ENCODE measurements at regions not wholly inside any gene's neighbourhood (a gene's known extent, or its start where the extent isn't known, plus 50 kb on each side); places are given as distances from the start of the nearest gene placed in this dataset.
"Not testable (repeated sequence)": the region's sequence is repeated elsewhere in the genome, so short reads cannot be mapped to it uniquely, and the experiment has no call there.

DNA sequence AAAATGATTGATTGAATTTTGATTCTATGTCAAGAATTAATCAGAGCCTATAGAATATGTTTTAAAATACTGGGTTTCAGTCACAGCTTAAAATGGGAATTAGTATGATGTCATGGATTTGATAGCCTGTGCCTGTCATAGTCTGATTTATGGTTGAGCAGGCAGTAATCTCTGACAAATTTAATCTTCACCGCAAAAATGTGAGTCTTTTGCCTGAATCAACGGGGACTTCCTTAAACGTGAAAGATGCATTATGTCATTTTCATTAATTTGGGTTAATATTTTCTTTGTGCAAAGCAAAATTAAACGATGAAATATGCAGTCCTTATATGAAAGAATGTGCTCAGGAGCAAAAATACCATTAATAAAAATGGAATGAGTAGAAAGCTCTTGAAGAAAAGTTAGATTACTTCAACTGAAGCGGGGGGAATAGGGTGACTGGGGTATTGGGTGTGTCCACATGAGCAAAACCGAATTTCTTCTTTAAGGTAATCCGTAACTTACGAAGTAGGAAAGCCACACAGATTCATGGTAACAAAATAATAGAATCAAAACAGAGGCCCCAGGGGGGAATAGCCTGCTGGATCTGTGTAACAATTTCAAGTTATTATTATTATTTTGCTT lies 339.6 kb upstream of the NOX3 start:
- no peak for DNase-seq

DNA sequence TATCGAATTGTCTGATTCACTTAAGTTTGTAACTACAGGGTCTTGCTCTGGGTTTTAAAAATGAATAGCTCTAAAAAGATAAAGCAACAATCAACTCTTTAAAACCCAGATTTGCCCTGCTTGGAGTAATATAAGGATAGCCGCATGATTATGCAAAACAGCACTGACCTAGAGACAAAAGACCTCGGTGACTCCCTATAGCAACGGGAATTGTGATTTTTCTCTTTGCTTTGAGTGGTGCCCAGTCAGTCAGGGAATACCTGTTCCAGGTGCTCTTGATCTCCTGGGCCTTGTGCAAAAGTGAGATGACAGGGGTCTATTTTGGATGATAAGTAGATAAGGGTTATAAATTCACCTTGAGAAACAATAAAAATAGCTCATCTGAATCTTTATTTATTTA lies 336.3 kb upstream of the NOX3 start:
- no peak for DNase-seq

DNA sequence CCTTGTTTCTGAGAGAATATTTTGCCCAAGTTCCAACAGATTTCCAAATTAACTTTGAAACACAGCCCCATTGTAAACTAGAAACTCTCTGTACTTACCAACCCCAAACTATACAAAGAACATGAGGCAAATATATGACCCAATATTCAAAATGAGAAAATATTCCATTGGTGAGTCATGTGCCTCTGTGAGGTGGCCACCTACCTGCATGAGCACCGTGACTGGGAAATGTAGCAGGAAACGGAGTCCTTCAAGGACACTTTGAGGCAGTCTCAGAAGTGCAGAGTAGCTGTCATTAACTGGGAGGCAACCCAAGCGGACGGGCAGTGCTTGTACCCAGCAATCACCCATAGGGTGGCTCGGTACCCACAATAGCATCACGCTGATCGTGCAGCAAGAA lies 335.5 kb upstream of the NOX3 start:
- DNase-seq: no peak

DNA sequence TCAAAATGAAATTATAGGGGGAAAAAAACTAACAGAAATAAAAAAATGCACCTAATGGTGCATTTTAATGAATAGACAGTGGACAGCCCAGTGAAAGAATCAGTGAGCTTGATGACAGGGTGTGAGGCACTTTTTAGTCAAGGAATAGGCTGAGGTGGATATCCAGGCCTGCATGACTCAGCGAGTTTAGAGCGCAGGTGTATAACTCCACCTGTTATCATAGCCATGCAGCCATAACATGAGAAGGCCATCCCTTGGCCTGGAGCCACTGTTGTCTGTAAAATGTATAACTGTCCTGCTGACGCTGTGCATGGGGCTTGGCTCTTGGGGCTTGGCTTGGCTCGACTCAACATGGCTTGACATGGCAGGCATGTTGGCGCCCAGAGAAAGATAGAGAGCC lies 331.5 kb upstream of the NOX3 start:
- no peak for DNase-seq

DNA sequence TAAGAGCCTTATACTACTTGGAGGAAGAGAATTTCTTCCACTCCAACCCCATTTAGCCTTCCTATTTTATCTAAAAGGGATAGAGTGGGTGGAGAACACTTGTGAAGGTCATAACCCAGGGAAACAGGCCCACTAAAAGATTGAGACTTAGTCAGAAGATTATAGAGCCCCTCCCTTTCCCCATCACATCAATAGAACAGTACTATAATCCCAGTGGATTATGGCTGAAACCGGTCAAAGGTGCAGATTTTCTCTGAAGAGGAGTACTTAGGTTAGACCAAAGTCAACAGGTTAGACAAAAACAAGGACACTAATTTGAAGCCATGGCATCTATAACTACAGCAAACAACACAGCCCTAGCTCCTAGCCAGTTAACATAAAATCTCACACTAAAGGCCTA lies 330.9 kb upstream of the NOX3 start:
- no peak for DNase-seq

DNA sequence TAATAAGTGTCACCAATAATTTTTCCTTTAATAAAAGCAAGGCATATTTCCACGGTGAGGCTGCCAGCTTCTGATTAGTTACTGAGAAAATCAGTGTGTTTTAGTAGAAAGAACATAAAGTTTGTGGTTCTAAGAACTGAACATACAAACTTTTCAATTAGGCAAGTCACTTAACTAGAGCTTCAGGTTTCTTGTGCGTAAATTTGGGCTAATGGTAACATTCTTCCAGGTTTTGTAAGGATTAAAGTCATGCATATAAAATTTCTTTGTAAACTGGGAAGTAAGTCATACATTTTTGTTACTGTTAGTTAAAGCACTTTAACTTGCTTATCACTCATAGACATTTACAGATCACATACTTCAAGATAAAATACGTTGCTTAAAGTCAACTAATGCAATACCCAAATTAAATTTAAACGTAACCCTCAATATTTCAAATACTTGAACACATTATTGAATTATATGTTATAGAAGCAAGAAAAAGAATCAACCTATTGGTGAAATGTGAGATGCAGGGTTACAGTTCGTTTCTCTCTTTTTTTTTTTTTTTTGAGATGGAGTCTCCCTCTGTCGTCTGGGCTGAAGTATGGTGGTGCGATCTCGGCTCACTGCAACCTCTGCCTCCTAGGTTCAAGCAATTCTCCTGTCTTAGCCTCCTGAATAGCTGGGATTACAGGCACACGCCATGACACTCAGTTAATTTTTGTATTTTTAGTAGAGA lies 327.3 kb upstream of the NOX3 start:
- no peak for DNase-seq

DNA sequence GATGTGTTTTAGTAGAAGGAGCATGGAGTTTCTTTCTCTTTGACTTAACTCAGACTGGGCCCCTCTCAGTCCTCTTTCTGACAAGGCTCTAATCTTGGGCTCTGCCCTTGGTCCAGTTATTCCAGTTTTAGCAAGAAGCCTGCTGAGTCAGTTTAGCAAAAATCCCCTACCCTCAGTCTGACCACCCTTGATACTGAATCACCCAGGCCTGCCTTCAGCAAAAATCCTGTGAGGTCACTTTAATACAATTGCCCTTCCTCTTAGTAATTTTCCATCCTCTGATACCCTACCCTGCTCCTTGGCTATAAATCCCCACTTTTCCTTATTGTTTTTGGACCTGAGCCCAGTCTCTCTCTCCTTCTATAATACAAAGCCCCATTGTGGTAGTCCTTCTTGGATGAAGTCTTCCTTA lies 326.7 kb upstream of the NOX3 start:
- no peak for DNase-seq

DNA sequence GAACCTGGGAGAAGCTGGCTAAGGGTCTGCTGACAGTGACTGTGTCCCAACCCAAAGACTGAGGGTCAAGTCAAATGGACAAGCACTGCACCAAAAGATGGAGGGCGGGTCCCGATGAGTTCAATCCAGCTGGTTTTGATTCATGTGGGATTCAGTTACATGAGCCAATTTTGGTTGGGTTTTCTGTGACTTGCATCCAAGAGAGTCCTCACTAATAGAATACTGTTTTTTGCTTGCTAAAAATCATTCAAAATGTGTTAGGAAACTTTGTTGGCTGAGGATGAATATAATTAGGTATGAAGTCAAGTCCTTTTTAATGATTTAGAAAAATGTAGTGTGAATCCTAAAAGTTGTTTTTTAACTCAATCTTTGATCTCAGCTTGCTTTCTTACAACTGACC lies 323.8 kb upstream of the NOX3 start:
- DNase-seq: no peak

DNA sequence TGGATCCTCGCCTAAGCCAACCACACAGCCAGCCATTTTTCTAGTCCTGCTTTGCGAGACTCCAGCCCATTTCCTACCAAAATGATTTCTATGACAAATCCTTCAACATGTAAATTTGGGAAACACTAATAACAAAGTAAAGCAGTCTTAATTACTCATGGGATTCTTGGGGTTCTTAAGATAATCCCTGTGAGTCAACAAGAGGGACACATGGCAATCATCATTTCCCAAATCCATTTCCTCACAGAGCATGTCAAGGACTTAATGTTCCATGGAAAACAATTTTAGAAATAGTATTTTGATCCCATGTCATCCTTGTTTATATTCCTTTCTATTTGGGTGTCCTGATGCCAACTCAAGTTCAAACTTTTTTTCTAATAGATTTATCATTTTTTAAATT lies 322.7 kb upstream of the NOX3 start:
- DNase-seq: no peak

DNA sequence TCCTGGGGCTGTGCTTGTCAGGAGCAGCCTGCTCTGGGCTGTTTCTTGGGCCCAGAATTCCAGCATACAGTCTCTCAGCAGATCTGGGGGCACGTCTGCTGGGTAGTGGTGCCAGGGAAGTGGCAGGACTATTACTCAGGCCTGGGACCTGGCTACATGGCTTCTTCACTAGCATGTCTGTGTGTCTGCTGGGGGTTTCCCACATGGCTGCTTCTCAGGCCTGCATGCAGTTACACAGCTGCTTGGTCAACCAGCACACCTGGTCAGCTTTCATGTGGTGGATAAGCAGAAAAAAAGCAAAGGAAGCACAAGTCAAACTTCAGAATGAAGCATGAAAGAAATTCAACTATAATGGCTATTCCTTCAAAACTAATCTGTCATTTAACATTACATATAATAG lies 316.2 kb upstream of the NOX3 start:
- no peak for DNase-seq

DNA sequence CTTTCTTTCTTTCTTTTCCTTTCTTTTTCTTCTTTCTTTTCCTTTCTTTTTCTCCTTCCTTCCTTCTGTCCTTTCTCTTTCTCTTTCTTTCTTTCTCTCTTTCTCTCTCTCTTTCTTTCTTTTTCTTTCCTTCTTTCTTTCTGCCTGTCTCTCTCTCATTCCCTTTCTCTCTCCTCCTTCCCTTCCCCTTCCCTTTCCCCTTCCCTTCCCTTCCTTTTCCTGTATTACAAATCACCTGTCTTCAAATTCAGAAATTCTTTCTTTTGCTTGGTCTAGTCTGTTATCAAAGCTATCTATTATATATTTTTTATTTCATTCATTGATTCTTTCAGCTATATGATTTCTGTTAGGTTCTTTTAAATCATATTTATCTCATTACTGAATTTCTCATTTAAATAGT lies 315.2 kb upstream of the NOX3 start:
- no peak for DNase-seq

DNA sequence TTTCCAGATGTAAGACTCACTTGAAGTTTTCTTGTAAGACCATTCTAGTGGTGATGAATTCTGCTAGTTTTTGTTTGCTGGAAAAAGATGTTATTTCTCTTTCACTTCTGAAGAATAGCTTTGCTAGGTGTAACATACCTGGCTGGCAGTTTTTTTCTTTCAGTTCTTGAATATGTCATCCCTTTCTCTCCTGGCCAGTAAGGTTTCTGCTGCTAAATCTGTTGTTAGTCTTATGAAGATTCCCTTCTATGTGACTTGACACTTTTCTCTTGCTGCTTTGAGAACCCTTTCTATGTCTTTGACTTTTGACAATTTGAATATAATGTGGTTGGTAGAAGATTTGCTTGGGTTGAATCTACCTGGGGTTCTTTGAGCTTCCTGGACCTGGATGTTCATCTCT lies 314.7 kb upstream of the NOX3 start:
- DNase-seq: no peak

DNA sequence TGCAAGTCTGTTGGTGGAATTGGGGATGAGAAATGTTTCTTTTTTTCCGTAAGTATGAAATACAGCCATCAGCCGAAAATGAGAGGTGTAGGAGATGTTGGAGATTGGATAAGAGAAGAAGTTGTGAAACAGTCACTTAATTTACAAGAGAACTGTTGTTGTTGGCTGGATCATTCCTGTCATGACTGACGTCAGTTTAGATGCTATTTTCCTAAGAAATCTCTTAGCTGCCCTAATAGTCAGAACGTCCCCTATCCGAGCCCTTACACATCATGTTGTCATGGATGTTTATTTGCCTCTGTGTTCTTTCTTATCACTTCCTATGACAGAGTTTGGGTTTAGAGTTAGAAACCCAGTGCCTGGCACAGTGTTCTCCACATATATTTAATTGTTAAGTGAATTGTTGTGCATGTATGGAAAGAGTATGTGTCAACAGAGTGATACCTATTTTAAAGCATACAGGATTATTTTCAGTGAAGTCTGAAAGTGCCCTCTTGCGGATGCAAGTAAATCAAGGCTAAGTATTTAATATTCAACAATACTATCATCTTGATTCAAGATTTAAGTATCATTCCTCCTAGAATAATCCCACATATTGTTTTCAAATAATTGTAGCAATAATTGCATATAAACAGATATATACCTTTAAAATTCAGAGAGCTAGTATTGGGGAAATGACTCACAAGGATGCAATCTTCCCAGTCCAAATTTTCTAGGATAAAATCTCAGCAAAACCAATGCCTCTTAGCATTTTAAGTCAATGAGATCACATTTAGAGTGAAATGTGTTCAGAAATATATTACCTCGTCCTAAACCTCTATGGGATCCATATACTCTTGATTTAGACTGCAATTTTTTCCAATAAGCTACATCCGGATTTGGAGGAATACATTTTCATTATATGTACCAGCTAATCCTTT lies 309.9 kb upstream of the NOX3 start:
- DNase-seq: no peak

DNA sequence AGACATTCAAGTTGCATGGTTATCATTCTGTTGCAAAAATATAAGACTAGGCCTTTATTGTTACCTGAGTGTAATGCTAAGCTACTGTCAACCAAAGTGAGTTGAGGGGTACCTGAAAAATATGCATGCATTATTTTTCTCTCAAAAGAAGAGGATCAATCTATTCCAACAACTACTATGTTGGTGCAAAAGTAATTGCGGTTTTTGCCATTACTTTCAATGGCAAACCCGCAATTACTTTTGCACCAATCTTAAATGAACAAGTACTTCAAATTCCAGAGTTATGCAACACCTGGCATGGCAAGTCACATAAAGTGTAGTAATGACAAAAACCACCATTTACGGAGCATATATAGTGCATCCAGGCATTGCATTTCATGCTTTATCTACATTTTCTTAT lies 307.0 kb upstream of the NOX3 start:
- DNase-seq: no peak

DNA sequence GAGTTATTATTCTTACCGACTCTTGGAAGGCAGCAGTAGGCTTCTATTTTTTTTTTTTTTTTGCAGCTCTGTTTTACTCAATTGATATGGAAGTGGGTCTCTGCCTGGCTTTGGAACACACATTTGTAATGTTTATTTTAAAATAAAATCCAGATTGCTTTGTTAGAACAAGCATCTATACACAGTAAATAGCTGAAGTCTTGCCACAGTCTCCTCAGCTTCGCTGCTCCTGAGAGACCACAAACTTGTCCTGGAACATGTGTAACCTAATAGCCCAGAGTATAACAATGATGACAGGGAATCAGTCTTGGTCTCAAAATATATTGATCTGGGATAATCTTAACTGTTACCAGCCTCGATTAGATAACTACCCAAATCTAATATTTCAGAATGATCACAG lies 299.8 kb upstream of the NOX3 start:
- no peak for DNase-seq

DNA sequence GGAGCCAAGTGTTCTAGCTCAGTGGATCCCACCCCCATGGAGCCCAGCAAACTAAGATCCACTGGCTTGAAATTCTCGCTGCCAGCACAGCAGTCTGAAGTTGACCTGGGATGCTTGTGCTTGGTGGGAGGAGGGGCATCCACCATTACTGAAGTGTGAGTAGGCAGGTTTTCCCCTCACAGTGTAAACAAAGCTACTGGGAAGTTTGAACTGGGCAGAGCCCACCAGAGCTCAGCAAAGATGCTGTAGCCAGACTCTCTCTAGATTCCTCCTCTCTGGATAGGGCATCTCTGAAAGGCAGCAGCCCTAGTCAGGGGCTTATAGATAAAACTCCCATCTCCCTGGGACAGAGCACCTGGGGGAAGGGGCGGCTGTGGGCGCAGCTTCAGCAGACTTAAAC lies 293.1 kb upstream of the NOX3 start:
- not testable (repeated sequence) for DNase-seq

DNA sequence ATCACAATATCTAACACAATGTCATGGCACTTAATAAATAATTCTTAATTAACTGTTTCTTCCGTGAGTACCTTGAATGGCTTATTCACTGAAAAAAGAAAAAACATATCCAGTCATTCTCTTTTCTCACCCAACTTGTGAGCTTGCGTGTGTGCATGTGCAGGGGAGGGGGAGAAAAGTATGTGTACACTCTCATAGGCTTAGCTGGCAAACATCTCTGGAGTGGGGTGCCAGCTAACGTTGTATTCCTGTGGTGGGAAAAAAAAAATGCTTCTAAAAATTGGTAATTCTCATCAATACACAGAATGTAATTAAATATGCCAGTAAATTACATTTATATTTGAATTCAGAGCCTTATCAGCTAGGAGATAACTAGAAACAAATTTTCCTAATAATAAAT lies 291.9 kb upstream of the NOX3 start:
- DNase-seq: no peak

DNA sequence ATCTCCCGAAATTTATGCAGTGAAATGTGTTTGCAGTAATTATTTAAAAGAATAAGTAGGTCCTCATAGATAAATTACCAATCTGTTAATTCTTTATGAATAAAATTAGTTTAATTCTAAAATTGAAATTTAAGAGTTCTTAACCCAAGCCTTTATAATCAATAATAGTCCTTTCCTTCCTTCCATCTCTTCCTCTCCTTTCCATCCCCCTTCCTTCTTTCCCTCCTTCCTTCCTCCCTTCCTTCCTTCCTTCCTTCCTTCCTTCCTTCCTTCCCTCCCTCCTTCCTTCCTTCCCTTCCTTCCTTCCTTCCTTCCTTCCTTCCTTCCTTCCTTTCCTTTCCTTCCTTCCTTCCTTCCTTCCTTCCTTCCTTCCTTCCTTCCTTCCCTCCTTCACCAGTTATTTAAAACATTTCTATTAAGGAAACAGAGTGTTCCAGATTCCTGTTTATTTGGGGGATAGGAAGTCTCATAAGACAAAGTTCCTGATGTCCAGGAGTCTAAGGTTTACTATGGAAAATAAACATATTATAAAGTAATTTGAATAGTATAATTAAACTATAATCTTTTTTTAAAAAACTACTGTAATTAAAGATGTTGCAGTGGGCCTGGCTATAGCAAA lies 285.3 kb upstream of the NOX3 start:
- no peak for DNase-seq

DNA sequence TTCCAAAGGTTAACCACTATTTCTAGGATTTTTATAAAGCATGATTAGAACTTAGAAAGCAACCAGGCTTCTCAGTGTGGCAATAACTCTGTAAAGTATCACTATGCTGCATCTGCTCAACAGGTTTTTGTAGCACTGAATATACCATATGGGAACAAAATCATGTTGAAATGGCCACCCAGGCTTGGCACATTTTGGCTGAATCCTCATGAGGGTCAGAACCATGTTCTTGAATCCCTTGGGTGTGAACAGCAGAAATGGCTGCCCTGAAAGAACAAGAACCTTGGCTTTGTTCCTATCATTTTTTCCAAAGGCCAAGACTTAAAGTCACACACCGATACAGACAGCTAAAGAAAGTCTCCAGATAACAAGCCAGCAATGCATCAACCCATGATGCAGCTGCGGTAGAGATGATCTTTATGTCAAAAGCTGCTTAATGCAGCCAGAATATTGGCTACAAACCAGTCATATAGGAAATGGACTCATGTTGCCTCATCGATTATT lies 283.0 kb upstream of the NOX3 start:
- no peak for DNase-seq

DNA sequence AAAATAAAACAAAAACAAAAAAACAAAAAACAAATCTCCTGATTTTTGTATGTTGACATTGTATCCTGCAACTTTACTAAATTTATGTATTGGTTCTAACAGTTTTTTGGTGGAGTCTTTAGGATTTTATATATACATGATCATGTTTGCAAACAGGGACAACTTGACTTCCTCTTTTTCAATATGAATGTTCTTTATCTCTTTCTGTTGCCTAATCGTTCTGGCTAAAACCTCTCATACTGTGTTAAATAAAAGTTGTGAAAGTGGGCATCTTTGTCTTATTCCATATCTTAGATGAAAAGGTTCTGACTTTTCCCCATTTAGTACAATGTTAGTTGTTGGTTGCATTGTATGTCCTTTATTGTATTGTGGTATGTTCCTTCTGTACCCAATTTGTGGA lies 261.7 kb upstream of the NOX3 start:
- DNase-seq: no peak

DNA sequence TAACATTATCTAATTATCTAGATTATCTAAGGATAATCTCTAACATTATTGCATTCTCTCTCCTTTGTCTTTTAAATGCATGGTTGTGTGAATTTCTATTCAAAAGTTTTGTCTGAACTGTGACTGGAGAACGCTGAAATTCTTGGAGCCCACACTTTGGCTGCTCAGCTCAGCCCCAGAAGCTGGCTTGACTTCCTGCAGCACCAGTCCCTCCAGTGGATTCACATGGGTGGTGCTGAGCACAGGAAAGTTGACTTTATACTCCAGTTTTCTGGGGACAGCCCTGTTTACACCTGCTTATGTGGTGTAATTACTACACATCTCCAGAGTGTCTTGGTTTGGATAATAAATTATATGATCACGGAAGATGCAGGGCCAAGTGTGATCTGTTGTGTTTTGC lies 255.1 kb upstream of the NOX3 start:
- no peak for DNase-seq

DNA sequence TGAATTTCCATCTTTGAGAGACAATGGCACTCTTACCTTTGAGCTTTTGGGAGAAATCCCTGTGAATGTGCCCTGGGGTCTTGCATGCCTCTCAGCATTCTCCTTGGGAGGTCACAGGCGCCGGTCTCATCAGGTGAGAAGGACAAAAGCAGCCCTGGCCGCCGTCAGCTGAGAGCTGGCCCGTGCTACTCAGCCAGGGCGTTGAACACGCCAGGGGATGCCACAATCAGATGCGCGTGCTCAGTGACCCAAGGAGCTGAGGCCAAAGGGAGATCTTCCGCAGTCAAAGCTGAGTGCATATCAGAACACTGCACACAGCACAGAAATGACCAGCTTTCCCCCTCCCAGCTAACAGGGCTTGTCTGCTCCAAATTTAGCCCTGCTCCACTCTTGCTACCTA lies 253.6 kb upstream of the NOX3 start:
- DNase-seq: no peak

DNA sequence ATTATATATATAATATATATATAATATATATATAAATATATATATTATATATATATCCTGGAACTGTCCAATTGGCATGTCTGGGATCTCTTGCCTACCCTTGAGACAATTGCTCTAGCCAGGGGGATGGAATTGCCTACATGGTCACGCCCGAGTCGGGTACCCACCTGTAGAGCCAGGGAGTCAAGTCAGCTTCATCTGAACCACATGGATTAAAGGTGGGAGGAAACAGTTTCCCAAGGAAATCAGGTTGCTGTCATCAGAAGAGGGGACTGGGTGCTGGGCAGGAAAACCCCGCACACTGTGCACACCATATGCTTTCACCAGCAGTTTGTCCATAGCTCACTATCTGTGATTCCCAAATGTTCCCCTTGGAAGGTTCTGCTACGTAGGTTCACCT lies 252.5 kb upstream of the NOX3 start:
- DNase-seq: no peak

Data from NCI-H1436 (cell line).